Endometrium (tissue), 2 donors: ENCODE measurements at regions not wholly inside any gene's neighbourhood (a gene's known extent, or its start where the extent isn't known, plus 50 kb on each side); places are given as distances from the start of the nearest gene placed in this dataset.

Source experiments
- FAIRE-seq: peaks from 2 replicates; lab custom pipeline; 2012; peaks lifted over from hg19 to GRCh38; lab: Jason Lieb, UNC
- donor health status: control.
- donor health status: control.

GRCh38 chr9:73565026-73565425 lies 413.4 kb downstream of the ANXA1 start:
- no peak for FAIRE-seq

GRCh38 chr9:73565833-73566465 lies 414.3 kb downstream of the ANXA1 start:
- FAIRE-seq, result peak; percentile 8

DNA sequence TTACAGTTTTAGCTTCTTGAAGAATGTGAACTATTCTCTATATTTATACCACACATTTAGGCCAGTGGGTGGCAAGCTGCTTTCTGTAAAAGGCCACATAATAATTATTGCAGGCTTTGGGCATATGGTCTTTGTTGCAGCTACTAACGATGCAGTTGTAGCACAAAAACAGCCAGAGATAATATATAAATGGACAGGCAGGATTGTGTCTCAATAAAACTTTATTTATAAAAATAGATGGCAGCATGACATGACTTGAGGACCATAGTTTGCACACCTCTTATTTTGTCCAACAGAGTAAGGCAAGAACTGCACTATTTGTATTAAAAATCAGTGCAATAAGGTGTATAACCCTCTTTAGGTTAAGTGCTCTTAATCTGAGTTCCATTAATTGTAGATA lies 415.0 kb downstream of the ANXA1 start:
- no peak for FAIRE-seq

GRCh38 chr9:73573235-73573634 lies 421.6 kb downstream of the ANXA1 start:
- FAIRE-seq, result no peak

DNA sequence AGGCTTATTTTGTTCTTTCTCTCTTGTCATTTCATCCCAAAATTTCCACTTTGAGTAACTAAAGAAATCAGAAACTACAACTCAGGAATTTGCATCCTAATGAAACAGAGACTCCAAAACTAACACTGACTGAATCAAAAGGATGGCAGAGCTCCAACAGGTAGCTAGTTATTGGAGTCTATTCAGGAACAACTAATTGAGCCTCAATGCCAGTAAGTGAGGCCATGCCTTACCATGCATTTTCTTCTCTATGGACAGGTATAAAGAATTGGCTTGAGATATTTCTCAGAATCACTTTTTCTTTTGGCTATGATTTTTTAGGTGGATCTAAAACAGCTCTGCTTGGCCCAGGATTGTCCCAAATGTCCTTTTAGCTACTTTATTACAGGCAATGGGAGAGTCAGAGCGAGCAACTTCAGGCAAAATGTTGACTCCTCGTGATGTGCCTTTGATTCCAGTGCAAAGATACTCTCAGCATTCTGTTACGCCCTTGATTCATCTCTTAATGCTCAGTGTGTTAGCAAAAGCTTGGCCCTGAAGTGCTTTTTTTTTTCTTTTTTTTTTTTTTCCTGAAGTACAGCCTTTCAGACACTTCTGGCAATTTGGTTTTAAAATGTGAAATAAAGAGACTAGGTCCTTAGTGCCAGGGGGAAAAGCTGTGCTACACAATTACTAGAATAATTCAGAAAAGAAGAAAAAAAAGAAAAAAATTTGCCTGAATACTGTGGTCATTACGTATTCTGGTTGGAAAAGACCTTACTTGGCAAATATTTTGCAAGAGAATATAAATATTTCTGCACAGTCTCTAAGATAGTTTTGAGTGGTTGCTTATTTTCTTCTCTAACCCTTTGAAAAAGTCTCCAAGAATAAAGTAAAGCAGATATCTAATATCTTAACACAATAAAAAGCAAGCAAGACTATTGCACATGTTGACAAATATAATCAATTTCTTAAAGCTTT lies 423.7 kb downstream of the ANXA1 start:
- no peak for FAIRE-seq

DNA sequence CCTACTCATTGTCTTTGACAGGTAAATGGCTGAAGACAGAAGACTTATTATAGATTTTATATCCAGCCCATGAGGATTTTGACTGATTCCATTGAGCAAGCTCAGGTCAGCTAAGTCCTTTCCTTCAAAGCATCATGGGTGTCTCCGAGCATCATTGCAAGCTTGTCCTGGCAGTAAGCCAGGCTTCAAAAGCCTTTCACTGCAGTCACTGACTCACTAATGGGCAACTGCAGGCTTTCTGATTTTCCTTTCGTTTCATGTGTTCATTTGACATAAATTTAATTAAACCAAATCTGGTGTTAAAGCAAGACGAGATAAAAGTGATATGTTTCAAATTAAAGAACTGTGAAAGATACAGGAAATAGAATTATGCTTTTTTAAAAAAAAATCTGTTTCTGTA lies 426.2 kb downstream of the ANXA1 start:
- FAIRE-seq, result no peak

- no peak for FAIRE-seq
Observed at GRCh38 chr9:73579823-73580222, 428.2 kb downstream of the ANXA1 start.

GRCh38 chr9:73583576-73583975 lies 431.9 kb downstream of the ANXA1 start:
- no peak for FAIRE-seq

GRCh38 chr9:73595036-73595545 lies 443.4 kb downstream of the ANXA1 start:
- no peak for FAIRE-seq

- FAIRE-seq, result no peak
Observed at GRCh38 chr9:73596321-73596720, 444.7 kb downstream of the ANXA1 start.

GRCh38 chr9:73597039-73597438 lies 445.4 kb downstream of the ANXA1 start:
- no peak for FAIRE-seq

DNA sequence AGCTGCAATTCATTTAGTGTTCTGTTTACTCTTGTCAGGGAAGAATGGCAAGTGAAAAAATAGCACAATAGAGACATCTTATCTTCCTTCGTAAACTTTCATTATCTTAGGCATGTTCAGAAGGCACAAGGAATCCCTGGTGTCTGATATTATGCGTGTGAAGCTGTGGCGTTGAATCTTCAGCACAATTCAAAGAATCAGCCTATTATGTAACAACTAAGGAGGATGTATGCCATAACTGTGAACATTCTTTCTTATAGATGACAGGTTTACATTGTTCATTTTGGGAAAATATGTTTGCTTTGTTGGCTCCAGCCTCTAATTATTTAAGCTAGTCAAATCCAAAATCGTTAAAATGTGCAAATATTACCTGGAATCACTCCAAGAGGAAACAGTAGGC lies 446.1 kb downstream of the ANXA1 start:
- no peak for FAIRE-seq

DNA sequence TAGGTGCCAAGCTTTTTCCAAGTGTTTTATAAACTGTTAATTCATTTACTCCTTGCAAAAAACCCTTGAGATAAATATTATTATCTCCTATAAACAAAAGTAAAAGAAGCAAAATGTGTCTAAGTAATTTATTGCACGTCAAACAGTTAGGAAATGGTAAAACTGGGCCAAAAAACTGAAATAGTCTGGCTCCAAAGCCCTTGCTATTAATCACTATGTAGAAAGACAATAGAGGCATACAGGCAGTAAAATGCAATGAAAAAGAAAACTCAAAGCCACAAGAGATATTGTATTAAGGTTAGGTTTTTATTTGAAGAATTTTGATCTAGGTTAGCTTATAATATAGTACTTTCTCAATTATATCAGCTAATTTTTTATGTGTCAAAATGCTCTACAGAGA lies 457.7 kb downstream of the ANXA1 start:
- FAIRE-seq, result no peak

DNA sequence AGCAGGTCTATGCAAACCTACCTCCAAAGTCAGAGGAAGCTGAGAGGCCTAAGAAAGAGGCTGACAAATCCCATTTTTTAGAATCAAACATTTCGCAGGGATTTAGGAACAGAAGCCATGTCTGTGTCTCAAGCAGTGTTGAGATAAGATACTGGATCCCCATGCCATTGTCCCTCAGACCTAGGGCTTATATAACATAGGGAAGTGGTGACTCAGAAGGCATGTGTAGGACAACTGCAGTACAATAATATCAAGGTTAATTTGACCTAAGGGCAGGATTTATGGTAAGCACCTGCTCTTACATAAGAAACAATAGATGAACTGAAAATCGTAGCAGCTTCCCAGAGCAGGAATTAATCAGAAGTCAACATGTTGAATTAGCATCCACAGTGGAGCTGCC lies 459.4 kb downstream of the ANXA1 start:
- FAIRE-seq, result no peak

DNA sequence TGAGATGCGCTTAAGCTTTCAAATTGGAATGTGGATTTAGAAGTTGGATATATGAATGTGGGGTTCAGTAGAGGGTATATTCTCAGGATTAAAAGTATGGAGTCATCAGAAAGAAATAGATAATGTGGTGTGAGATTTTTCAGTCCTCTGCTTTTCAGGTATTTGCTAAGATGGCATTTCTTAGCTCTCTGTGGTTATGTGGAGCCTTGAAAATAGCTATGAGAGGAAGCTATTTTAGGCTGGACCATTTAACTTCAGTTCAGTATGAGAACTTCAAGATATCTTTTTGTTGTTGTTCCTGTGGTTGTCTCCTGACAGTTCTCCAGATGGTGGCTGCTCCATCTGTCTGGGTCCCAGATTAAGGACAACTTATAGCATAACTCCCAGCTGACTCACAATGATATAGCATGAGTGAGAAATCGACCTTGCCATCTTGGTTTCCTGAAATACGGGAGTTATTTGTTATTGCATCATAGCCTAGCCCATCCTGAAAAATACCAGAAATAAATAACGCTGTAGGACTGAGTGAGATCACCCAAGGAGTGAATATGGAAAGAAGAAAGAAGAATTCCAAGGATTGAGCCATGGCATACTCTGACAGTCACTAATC lies 461.5 kb downstream of the ANXA1 start:
- FAIRE-seq, result no peak

DNA sequence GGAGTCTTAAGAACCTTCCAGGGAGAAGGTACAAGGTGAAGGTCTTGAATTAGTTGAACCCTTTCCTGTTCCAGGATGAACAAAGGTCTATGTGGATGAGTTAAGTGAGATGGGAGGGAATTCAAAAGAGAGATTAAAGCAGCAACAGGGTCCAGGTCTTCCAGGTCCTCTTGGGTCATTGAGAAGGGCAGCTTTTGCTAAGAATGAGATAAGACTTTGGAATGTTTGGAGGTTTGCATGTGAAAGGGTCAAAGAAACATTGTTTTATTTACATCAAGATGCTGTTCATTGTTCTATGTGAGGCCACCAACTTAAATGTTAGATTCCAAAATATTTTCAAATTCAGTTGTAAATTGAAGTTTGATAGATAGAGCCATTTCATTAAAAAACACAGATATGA lies 463.9 kb downstream of the ANXA1 start:
- FAIRE-seq, result no peak

DNA sequence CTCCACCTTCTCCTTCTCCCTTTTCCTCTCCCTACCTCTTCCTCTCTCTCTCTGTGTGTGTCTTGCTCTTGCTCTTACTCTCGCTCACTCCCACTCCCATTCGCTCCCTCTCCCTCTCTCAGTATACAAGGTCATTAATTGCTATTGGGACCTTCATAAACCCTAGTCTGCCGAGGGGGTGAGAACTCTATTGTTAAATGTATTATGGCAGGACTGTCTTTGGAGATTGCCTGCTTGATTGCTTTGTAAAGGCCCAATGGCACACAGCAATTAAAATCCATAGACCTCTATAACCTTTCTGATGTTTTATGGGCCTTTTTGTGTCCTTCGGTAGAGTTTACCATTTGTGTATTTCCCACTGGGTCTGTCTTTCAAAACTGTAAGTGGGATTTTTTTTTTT lies 465.9 kb downstream of the ANXA1 start:
- no peak for FAIRE-seq

DNA sequence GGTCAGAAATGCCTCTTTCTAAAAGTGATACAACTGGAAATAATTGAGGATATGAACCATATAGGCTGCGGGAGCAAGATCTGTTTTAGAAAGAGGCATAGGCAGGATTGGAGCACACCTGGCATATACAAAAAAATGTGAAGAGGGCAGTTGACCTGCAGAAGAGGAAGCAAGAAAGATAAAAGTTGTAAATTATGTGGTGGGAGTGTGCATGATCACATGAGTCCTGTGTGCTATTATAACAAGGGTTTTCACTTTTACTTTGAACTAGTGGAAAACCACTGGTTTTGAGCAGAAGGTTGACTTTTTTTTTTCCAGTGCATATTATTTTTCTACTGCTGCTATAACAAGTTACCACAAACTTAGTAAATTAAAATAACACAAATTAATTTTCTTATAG lies 489.3 kb downstream of the ANXA1 start:
- FAIRE-seq, result no peak

GRCh38 chr9:73643379-73644013 lies 491.8 kb downstream of the ANXA1 start:
- FAIRE-seq, result no peak

- FAIRE-seq, result no peak
Observed at GRCh38 chr9:73647560-73647959, 495.9 kb downstream of the ANXA1 start.

DNA sequence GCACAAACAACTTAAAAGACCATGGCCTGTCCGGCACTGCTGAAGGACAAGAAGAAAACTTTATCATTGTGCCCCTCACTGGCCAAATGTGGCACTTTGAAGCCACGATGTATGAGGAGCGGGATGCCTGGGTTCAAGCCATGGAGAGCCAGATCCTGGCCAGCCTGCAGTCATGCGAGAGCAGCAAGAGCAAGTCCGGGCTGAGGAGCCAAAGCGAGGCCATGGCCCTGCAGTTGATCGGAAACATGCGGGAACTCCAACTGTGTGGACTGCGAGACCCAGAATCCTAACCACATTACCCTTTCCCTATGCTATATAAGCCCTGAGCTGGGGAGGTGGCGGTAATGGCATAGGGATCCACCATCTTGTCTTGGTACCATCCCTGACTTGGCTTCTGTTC lies 497.9 kb downstream of the ANXA1 start:
- no peak for FAIRE-seq

- no peak for FAIRE-seq
Observed at GRCh38 chr9:73655363-73655762, 503.7 kb downstream of the ANXA1 start.

- FAIRE-seq, result no peak
Observed at GRCh38 chr9:73655831-73656230, 504.2 kb downstream of the ANXA1 start.
